Breast epithelium (tissue), 4 donors: ENCODE measurements at regions not wholly inside any gene's neighbourhood (a gene's known extent, or its start where the extent isn't known, plus 50 kb on each side); places are given as distances from the start of the nearest gene placed in this dataset.

Experiments
- DNase-seq, 2 donors: peaks; one replicate each; pipeline ENCODE4 v3.0.0-alpha.2; 2019; ENCODE audit warnings: low spot score in 2 of 2
- H3K27ac ChIP-seq, 2 donors: fragments of 200-600 bp; sonication (generic) in 1 of 2; one replicate each; pipeline ENCODE4 v1.5.1; 2016 to 2019; ENCODE audit warnings: mild to moderate bottlenecking in 1 of 2
- H3K27me3 ChIP-seq, 2 donors: fragments of 200-600 bp; sonication (generic) in 1 of 2; one replicate each; pipeline versions ENCODE4 v1.5.1 to v1.6.0; 2017 to 2019; ENCODE audit warnings: control low read depth in 1 of 2, mild to moderate bottlenecking in 1 of 2
- H3K36me3 ChIP-seq: fragments of 200-600 bp; one replicate; pipeline ENCODE4 v1.5.1; 2019
- H3K4me1 ChIP-seq, 2 donors: fragments of 200-600 bp; sonication (generic); one replicate each; pipeline ENCODE4 v1.5.1; 2016 to 2019; ENCODE audit warnings: control low read depth in 1 of 2
- H3K4me3 ChIP-seq, 3 donors: fragments of 200-600 bp; sonication (generic); 1 replicate in 2 of 3; 2 replicates in 1 of 3; pipeline ENCODE4 v1.5.1; 2016 to 2019; ENCODE audit warnings: mild to moderate bottlenecking in 3 of 3, moderate library complexity in 2 of 3
- H3K9me3 ChIP-seq, 2 donors: fragments of 200-600 bp; sonication (generic) in 1 of 2; one replicate each; pipeline ENCODE4 v1.5.1; 2016 to 2019; ENCODE audit warnings: control low read depth in 1 of 2
- POLR2A ChIP-seq: fragments of 450-650 bp; IDR thresholded peaks from one replicate; pipeline ENCODE4 v1.6.1; 2016; ENCODE audit warnings: antibody characterized with exemption, mild to moderate bottlenecking, moderate library complexity
- POLR2AphosphoS5 ChIP-seq, 3 donors: sonication (generic); formaldehyde crosslinking; IDR thresholded peaks; one replicate each; pipeline ENCODE4 v1.6.1; 2017; ENCODE audit warnings: antibody characterized with exemption in 3 of 3
- intact Hi-C: fragments of 100-400 bp; cut with DNase I; formaldehyde crosslinking; loops from one replicate; pipeline ENCODE4 v1.15.1; 2023; ENCODE audit warnings: low total_unique reads
- TF ChIP-seq, protein P1 (sequence below), 3 donors: fragments of 450-650 bp; IDR thresholded peaks; one replicate each; pipeline ENCODE4 v1.5.1; 2016 to 2017; ENCODE audit warnings: antibody characterized with exemption in 3 of 3, mild to moderate bottlenecking in 3 of 3, moderate library complexity in 3 of 3

GRCh38 chr12:58450868-58451482 lies 469.3 kb downstream of the LRIG3 start:
- no peaks in the 10 kb centered on the region for H3K9me3 ChIP-seq
- intact Hi-C loops: no loop called here
- H3K4me3 ChIP-seq: no peak overlapping the region
- H3K27ac ChIP-seq: no peak overlapping the region
- DNase-seq: no peak
- TF ChIP-seq, protein P1, sequence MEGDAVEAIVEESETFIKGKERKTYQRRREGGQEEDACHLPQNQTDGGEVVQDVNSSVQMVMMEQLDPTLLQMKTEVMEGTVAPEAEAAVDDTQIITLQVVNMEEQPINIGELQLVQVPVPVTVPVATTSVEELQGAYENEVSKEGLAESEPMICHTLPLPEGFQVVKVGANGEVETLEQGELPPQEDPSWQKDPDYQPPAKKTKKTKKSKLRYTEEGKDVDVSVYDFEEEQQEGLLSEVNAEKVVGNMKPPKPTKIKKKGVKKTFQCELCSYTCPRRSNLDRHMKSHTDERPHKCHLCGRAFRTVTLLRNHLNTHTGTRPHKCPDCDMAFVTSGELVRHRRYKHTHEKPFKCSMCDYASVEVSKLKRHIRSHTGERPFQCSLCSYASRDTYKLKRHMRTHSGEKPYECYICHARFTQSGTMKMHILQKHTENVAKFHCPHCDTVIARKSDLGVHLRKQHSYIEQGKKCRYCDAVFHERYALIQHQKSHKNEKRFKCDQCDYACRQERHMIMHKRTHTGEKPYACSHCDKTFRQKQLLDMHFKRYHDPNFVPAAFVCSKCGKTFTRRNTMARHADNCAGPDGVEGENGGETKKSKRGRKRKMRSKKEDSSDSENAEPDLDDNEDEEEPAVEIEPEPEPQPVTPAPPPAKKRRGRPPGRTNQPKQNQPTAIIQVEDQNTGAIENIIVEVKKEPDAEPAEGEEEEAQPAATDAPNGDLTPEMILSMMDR (IDR thresholded peaks at IDR 0.05): no peak
- TF ChIP-seq POLR2A (no peak), POLR2AphosphoS5 (IDR thresholded peaks at IDR 0.05) (no peak)
- no peaks in the 10 kb centered on the region for H3K36me3 ChIP-seq
- no peaks in the 10 kb centered on the region for H3K4me1 ChIP-seq
- H3K27me3 ChIP-seq: no peaks in the 10 kb centered on the region

- Histone ChIP-seq H3K36me3 (no peaks in the 10 kb centered on the region), H3K27me3 (no peaks in the 10 kb centered on the region), H3K4me1 (no peaks in the 10 kb centered on the region), H3K4me3 (no peak overlapping the region), H3K9me3 (no peaks in the 10 kb centered on the region), H3K27ac (no peak overlapping the region)
- TF ChIP-seq, protein P1 (IDR thresholded peaks at IDR 0.05): no peak
- TF ChIP-seq POLR2A (no peak), POLR2AphosphoS5 (IDR thresholded peaks at IDR 0.05) (no peak)
- no peak for DNase-seq
- intact Hi-C loops: no loop called here
Measured at GRCh38 chr12:58452546-58452945, 467.8 kb downstream of the LRIG3 start.

DNA sequence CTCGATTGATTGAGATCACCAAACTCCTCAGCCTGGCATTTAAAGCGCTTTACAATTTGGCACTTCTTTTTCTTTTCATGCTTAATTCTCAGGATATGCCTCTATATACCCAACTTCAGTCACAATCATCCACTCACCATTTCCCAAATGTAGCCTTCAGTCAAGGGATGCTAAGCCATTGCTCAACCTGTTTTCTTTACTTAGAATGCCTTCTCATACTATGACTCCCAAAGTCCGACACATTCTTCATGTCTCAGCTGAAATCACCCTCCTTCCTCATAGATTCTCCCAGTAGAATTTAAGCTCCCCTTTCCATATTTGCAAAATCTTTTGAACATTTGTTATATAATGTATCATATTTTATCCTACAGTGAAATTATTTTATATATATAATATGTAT lies 467.0 kb downstream of the LRIG3 start:
- Histone ChIP-seq H3K27me3 (no peaks in the 10 kb centered on the region), H3K9me3 (no peaks in the 10 kb centered on the region), H3K4me3 (no peak overlapping the region), H3K4me1 (no peaks in the 10 kb centered on the region), H3K36me3 (no peaks in the 10 kb centered on the region), H3K27ac (no peak overlapping the region)
- intact Hi-C loops: no loop called here
- no peak for DNase-seq
- TF ChIP-seq POLR2AphosphoS5 (IDR thresholded peaks at IDR 0.05) (no peak), POLR2A (no peak)
- TF ChIP-seq, protein P1 (IDR thresholded peaks at IDR 0.05): no peak

GRCh38 chr12:58455136-58455535 lies 465.2 kb downstream of the LRIG3 start:
- Histone ChIP-seq H3K4me1 (no peaks in the 10 kb centered on the region), H3K27ac (no peak overlapping the region)
- TF ChIP-seq POLR2AphosphoS5 (IDR thresholded peaks at IDR 0.05): no peak
- TF ChIP-seq, protein P1 (IDR thresholded peaks at IDR 0.05): no peak
- no peak for TF ChIP-seq POLR2A

DNA sequence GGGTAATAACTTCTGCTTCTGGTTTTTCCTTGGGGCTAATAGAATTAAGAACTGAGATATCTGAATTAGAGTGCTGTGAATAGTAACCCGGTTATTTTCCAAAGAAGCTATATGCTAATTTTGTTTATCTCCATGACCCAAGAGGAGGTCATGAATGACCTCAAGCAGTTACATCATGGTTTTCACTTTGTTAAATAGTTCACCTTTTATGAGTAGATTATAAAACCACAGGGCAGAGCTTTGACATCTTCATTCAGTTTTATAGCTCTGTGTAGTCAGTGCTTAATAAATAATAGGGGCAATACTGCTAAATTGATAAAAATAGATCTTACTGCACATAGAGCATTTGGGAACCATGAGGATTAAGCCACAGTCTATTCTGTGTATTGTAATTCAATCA lies 462.2 kb downstream of the LRIG3 start:
- no peaks in the 10 kb centered on the region for H3K27me3 ChIP-seq
- H3K9me3 ChIP-seq: no peaks in the 10 kb centered on the region
- no peaks in the 10 kb centered on the region for H3K4me1 ChIP-seq
- no peak for DNase-seq
- intact Hi-C loops: no loop called here
- no peaks in the 10 kb centered on the region for H3K36me3 ChIP-seq
- no peak overlapping the region for H3K4me3 ChIP-seq
- TF ChIP-seq, protein P1 (IDR thresholded peaks at IDR 0.05): no peak
- TF ChIP-seq POLR2AphosphoS5 (IDR thresholded peaks at IDR 0.05) (no peak), POLR2A (no peak)
- H3K27ac ChIP-seq: no peak overlapping the region

More at GRCh38 chr12:58455136-58455535, 465.2 kb downstream of the LRIG3 start:
- Histone ChIP-seq H3K4me3 (no peak overlapping the region), H3K36me3 (no peaks in the 10 kb centered on the region), H3K9me3 (no peaks in the 10 kb centered on the region), H3K27me3 (no peaks in the 10 kb centered on the region)
- DNase-seq: no peak
- intact Hi-C loops: no loop called here
